Activated T-cell treated with anti-CD3 and anti-CD28 coated beads, Interleukin-2, amount 50 U/mL, for 48 hours (primary cell): ENCODE measurements at regions not wholly inside any gene's neighbourhood (a gene's known extent, or its start where the extent isn't known, plus 50 kb on each side); places are given as distances from the start of the nearest gene placed in this dataset.
"Not testable (repeated sequence)": the region's sequence is repeated elsewhere in the genome, so short reads cannot be mapped to it uniquely, and the experiment has no call there.

Experiments used
- DNase-seq, 2 experiments: peaks; one replicate each; pipeline ENCODE4 v3.0.0-alpha.2; 2020

DNA sequence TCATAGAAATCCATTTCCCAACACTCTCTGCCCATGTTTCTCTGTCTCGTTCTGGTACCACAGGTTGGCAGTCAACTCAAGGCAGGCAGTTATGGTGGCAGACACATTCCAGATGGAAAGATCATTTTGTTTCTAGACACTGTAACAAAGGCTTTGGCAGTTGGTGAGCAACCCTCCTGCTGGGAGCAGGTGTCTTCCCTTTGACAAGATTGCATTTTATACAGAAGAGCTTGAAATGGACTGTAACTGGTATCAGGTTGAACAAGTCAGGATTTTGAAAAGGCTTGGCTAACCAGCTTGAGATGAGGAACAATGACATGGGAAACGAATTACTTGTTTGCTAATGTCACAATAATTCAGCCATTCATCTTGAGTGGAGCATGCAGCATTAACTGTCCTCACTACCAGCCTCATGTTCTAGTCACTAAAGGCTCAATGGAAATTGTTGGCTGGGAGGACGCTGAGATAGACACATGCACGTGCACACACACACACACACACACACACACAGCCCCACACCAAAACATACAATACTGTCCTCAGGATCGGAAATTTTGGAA, 170.0 kb downstream of the SEMA6D start:
- DNase-seq: no peak

DNA sequence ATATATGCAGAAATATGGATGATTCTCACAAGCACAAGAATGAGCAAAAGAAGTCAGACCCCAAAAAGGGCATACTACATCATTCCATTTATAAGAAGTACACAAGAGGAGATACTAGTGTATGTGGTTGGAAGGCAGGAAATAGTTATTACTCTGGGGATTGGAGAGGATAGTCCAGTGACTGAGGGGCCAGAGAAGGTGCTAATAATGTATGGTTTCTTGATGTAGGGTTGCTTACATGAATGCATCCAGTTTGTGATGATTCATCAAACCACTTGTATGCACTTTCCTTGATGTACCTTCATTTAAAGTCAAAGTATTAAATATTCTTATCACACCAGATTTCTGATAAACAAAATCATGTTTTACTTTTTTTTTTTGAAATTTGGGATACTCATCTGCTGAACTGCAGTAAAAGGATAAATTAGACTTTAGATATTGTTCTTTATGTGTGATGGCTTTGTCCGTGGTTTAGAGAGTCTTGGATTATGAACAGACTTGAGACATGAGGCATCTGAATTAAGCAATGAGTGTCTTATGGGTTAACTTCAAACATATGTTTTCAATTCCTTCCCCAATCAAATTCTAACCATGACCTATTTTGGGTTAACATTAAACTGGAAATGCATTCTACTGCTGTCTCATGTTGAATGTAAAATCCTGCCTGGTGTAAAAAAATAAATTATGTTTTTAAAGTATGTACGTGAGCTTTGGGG, 171.2 kb downstream of the SEMA6D start:
- DNase-seq: no peak

DNA sequence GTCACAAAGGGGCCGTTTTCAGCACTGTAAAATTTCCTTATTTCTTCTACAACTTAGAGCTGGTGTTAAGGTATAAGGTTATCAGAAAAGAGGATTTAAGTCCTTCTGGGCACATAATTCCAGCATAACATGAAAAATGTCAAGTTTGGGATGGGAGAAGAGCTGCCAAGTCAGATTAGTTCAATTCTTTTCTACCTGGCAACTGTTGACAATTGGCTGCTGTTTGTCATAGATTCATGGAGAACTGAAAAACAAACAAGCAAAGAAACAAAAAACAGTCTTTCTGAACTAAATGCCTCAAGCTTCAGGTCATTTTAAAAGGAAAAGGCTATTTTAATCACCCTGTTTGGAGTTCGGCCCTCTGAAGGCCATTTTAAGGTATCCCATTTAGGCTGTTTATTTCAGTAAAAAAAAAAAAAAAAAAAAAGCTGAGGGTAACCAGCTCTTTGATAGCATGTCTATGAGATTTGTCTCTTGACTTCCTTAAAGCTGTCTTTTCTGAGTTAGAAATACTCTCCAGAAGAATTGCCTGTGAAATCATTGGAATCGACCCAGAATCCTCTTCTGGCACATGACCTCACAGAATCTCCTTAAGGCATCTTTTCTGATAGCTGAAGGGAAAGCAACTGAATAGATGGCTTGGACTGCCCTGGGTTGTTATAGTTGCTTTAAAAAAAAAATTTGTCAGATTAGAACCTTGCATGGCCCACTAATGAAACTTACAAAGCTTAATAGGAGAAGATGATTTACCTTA, 173.3 kb downstream of the SEMA6D start:
- DNase-seq: no peak

DNA sequence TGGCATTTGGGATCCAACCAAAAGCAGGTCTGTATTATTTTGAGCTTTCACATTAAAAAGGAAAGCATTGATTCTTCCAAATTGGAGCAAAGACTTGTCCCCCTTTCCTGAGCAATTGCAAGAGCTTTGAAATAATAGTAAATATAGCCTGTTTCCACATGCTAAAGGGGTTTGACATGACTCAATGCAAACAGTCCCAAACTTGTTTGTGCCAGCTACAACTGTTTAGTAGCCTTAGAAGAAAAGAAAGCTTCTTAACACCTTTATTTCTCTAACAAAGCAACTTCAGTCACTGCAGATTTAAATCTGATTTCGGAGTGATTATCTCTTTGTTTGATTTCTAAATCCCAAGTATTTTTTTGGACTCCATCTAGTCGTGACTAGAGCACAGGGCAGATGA, 180.2 kb downstream of the SEMA6D start:
- no peak for DNase-seq

DNA sequence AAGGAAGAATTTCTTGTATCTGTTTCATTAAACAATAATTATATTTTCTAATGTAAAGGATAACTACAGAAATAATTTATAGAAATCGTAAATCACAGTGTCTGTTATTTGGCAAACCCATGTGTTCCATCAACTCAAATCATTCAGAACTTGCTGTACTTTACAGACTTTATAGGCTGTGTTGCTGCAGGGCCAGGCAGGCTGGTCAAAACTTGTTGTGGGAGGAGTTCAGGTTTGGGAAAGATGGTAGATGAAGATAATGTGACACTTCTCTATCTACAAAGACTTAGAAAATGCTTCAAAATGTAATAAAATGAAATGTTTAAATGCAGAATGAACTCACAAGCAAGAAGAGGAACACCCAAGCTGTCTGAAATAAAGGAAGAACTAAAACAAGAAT, 183.4 kb downstream of the SEMA6D start:
- DNase-seq: no peak

DNA sequence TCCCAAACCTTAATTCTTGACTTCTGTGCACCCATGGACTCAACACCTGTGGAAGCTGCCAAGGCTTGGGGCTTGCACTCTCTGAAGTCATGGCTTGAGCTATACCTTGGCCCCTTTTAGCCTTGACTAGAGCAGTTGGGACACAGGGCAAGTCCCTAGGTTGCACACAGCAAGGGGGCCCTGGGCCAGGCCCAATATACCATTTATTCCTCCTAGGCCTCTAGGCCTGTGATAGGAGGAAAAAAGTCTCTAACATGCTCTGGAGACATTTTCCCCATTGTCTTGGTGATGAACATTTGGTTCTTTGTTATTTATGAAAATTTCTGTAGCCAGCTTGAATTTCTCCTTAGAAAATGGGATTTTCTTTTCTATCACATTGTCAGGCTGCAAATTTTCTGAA, 186.1 kb downstream of the SEMA6D start:
- DNase-seq: no peak

DNA sequence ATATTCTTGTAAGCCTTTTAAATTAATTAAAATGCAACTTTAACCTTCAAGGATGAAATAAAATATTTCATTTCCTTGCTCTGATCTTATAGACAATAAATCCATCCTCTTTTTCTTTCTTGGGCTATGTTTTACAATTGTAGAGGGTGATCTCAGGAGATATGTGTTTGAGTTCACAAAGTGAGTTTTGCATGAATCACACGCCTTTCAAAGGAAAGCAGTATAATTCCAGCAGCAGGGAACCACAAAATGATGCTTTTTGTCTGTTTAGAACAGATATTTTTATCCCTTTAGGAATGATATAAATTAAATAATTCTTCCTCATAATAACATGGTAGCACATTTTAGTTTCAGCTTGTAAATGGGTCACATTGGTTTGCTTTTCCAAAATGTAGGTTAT, 191.2 kb downstream of the SEMA6D start:
- no peak for DNase-seq

DNA sequence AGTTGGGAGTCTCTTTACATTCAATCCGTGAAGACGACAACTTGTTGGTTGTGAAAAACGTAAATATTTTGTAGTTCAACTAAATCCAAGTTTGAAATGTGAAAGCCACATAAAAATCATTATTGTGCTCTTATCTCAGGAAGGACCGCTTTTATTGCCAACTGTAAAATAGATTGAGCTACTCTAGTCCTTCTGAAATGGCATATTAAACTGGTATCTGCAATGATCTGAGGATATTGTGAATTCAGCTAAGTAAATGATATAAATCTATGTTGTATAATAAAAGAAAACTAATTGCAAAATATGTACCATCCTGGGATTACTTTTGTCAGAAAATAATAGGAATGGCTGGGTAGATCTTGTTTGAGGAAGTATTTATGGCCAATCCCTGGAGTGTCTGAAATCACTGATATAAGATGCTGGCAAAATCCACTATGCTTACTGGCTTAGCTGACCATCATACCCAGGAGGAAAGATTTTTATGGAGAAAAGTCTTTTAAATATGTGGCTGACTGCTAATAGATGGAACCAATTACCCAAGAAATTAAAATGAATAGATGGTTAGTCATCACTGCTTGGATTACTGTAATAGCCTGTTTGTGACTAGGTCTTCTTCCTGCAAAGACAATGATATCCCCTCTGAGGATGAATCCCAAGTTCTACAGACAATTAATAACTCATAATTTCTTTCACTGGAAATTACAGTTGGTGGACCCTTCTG, 191.8 kb downstream of the SEMA6D start:
- DNase-seq: no peak

DNA sequence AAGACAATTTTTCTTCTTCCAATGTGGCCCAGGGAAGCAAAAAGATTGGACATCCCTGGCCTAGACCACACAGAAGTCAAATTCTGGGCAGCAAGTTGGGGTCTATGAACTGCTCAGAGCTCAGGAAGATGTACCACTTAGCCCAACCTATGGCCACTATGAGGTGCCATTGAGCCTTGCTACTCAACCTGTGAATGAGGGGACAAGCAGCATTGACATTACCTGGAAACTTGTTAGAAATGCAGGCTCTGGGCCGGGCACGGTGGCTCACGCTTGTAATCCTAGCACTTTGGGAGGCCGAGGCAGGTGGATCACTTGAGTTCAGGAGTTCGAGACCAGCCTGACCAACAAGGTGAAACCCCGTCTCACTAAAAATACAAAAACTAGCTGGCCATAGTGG, 195.6 kb downstream of the SEMA6D start:
- not testable (repeated sequence) for DNase-seq

DNA sequence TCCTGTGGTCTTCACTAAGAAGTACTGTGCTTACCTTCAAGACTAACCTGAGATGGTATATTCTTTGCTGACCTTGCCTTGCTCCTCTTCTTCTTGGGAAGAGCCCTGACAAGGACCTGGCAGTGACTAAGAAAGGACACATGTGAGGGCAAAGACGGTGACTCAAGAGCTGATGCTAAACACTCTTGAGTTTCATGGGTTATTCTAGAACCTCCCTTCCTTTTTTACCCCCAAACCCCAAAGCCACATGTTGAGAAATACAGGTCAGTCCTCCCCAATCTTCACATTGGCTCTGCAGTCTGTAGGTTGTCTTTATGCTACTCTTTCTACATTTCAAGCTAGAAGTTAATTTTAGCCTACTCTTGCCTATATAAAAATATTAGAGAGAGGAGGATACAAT, 200.6 kb downstream of the SEMA6D start:
- DNase-seq: no peak

DNA sequence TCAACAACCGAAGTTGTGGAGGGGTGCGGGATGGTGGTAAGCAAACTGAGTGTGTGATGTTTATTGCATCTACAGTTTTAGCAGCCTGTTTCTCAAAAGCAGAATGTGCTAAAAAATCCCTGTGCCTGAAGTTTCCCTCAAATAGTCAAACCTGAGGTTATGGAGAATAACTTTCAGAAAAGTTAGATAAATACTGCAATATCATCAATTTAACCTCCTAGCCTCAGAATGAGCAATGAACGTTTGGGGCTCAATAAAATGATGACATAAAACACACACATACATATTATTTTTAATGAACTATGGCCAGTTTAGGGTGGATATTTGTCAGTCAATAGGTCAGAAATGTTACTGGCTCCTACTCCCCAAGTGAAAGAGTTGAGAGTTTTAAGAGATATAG, 201.6 kb downstream of the SEMA6D start:
- DNase-seq: no peak

DNA sequence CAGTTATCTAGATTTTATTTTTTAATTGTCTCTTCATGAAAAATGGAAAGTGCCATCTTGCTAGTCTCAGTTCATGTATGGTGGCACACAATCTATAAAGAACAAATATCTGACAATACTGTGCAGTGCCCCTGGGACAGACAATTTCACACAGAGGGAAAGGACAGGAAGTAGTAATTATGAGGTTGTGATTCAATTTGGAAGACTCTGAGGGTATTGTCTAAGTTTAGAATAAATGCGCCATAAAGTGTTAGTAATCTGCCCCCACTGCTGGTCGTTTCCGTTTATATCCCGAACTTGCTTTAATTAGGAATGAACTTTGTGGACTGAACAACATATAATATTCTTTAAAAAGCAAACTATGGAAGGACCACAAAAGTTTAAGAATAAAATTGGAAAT, 196.4 kb upstream of the SLC24A5 start:
- DNase-seq: no peak

DNA sequence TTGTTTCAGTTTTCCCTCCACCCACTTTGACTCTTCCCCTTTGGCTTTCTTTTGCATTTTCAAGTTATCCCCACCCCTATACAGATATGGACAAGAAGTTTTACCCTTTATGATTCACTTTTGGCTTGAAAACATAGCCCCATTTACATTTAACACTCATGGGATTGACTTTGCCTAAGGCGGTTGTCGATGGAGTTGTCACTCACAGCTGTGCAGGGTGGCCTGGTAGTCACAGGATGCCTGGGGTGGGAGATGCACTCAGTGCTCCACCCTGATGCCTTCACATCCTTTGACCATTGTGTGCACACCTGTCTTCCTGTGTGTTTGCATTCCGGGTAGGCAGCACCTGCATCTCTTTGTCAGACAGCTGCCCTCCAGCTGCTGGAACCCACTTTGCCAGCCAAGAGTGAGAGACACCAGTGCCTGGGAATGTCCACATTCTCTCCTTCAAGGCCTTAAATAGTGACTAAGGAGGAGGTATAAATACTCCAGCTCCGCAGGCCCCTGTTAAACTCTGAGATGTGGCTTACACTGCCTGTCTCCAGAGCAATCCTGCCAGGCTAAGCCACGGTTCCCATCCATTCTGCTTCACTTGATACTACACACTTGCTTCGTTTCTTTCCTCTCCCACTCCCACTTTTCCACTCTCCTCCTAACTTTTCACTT, 191.5 kb upstream of the SLC24A5 start:
- no peak for DNase-seq

DNA sequence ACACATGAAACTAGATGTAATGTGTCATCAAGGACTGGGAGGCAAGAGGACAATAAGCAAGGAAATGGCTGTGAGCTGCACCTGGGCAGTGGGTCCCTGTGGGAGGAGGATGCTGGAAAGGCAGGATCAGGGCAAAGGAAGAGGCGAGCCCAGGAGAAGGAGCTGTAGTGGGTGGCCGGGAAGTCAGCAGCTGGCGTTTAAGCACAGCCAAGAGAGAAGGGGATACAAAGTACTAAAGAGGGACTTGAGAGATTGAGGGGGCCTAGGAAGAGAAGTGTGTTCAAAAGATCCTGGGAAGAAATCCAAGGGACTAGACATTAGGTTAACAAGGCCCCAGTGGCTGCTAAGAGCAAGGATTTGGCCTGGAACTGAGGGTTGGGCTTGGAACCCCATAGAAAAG, 188.5 kb upstream of the SLC24A5 start:
- no peak for DNase-seq

DNA sequence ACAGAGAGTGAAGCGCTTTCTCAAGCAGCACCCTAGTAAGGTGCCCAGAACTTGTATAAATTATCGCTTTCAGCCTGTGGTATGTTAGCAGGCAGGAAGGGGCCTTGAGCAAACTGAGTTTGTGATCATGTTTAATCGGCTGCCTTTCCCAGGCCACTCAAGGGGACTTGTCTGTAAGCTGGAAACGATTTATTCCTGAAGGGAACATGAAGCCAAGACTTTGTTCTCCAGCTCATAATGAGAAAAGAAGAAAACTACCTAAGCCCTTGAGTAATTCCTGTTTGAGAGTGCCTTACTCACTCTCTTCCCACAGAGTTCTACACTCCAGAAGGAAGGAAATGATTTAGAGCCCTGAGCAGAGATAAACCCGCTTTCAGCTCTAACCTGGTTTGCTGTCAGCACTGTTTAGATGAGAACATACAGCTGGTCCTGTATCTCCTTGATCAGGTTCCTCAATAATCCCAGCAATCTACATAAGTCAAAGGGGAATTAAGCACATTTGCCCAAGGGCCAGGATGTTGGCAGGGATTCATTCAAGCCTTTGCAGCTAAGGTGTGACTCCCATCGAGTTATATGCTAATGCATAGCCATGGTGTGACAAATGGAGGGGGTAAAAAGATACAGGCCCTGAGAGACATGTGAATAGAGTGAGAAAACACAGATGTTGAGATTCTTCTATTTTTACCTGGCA, 187.7 kb upstream of the SLC24A5 start:
- no peak for DNase-seq

DNA sequence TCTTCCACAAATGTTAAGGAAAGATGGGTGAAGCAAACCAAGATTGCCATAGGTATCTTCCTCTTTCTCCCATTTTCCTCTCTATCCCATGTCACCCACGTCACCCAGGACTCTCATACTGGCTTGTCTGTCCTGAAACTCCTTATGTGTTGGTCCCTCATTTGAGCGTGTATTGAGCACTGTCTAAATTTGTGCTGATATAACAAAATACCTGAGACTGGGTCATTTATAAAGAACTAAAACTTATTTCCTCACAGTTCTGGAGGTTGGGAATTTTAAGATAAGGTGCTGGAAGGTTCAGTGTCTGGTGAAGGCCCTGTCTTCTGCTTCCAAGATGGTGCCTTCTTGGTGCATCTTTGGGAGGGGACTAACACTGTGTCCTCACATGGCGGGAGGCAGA, 186.9 kb upstream of the SLC24A5 start:
- DNase-seq: no peak

DNA sequence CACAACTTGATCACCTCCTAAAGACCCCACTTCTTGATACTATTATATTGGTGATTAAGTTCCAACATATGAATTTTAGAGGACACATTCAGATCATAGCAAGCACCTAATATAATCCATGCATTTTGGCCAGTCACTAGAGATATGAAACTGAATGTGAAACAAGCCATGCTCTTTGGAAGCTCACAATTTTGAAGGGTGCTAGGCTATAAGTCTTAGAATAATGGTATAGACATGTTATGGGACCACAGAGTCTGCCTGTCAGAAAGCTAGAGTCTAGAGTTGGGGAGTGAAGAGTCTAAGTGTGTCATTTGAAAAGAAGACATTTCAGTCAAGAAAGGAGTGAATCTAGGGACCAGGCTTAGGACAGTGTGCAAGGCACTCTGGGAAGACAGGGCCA, 186.4 kb upstream of the SLC24A5 start:
- DNase-seq: no peak

DNA sequence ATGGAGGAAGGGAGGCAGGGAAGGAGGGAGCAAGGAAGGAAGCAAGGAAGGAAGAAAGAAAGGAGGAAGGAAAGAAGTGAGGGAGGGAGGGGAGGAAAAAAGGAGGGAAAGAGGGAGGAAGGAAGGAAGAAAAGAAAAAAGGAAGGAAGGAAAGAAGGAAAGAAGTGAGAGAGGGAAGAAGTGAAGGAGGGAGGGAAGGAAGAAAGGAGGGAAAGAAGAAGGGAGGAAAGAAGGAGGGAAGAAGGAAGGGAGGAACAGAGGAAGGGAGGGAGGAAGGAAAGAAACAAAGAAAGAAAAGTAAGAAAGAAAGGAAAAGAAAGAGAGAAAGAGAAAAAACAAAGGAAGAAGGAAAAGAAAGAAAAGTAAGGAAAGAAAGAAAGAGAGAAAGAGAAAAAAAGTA, 183.0 kb upstream of the SLC24A5 start:
- DNase-seq: no peak

DNA sequence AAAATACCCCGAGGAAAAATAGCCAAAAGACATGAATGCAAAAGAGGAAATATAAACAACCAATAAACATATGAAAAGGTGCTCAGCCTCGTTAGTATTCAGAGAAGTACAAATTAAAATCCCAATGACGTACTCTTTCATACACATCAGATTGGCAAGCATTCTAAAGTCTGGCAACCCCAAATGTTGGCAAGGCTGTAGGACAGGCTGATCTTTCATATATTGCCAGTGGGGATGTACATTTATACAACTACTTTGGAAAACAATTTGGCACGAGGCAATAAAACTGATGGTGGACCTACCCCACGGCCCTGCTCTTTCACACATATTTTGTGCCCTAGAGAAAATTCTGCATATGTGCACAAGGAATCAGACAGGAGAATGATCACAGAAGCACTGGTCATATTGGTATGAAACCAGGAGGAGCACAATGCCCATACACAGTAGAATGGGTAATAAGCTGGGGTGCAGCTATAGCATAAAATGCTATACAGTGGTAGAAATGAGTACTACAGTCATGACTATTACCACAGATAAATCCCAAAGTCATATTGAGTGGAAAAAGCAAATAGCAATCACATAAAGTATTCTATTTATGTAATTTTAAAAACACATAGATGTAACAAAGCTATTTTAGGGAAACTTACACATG, 176.0 kb upstream of the SLC24A5 start:
- no peak for DNase-seq

DNA sequence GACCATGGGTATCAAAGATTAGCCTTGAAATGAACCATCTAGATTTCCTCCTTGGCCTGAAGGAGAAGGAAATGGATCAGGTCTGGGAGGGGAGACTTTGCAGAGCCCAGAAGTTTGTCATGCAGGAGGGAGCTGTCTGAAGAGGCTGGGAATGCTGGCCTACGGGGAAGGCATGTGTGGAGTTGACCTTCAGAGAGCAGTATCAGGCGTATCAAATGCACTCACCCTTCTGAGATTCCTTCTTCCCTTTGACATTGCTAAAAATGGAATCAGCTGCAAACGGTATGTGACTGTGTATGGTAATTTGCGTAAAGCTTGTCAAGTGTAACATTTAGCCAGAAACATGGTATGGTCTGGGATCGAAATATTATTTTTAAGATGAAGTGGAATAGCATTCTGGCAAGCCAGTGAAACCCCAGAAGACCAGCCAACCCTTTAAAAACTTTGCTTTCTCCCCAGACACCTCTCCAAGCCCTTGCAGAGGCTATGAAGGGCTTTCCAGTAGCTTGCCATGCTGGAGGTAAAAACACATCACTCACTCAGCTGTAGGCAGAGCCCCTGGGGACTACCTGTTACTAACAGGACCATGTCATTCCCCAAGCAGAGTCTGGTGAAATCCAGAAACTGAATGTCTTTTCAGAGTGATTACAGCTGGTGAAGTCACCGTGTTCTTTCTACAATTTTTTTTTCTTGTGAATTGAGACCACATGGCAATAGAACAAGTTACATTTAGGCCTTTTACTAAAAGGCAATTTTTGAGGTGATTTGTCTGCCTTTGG, 174.7 kb upstream of the SLC24A5 start:
- no peak for DNase-seq

DNA sequence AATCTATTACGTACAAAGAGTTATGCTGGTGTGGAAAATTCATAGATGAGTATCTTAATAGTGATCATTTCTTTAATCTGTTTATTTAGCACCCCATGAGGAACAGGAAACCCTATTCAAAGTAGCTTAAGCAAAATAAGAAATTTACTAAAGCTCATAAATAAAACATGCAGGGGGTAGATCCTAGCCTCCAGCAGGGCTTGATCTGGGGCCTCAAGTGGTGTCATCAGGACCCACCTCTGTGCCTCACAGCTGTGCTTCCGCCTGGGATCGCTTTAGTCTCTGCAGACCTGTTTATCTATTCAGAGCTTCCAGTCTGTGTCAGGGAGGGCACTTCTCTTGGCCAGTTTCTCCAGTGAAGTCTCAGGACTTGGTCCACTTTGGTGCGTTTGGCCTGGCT, 171.0 kb upstream of the SLC24A5 start:
- no peak for DNase-seq
